ENCODE measurements at regions not wholly inside any gene's neighbourhood (a gene's known extent, or its start where the extent isn't known, plus 50 kb on each side); places are given as distances from the start of the nearest gene placed in this dataset.

- Histone ChIP-seq H3K9me3 (ENCODE audit: control insufficient read depth, insufficient read depth, low read length) (peaks cover 5% of the 10 kb centered on the region; the same call in 1 of the 2 replicates), H3K27ac (ENCODE audit: low read depth, low read length) (no peak overlapping the region), H3K27me3 (ENCODE audit: control insufficient read depth, insufficient read depth, low read length) (no peaks in the 10 kb centered on the region), H3K4me3 (ENCODE audit: low read depth, low read length) (no peak overlapping the region)
- POLR2A ChIA-PET, result no interaction called here
- TF ChIP-seq, protein P1, sequence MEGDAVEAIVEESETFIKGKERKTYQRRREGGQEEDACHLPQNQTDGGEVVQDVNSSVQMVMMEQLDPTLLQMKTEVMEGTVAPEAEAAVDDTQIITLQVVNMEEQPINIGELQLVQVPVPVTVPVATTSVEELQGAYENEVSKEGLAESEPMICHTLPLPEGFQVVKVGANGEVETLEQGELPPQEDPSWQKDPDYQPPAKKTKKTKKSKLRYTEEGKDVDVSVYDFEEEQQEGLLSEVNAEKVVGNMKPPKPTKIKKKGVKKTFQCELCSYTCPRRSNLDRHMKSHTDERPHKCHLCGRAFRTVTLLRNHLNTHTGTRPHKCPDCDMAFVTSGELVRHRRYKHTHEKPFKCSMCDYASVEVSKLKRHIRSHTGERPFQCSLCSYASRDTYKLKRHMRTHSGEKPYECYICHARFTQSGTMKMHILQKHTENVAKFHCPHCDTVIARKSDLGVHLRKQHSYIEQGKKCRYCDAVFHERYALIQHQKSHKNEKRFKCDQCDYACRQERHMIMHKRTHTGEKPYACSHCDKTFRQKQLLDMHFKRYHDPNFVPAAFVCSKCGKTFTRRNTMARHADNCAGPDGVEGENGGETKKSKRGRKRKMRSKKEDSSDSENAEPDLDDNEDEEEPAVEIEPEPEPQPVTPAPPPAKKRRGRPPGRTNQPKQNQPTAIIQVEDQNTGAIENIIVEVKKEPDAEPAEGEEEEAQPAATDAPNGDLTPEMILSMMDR (IDR thresholded peaks at IDR 0.05; ENCODE audit: low read depth, low read length), result no peak
- CTCF ChIA-PET, result no interaction called here
- no peak for DNase-seq (ENCODE audit: low read depth, low spot score)
Observed at GRCh38 chr2:79383681-79384080, 129.2 kb upstream of the CTNNA2 start.

- no peak for DNase-seq (ENCODE audit: low read depth, low spot score)
- Histone ChIP-seq H3K27me3 (ENCODE audit: control insufficient read depth, insufficient read depth, low read length) (no peaks in the 10 kb centered on the region), H3K9me3 (ENCODE audit: control insufficient read depth, insufficient read depth, low read length) (peaks cover 4% of the 10 kb centered on the region; the same call in 1 of the 2 replicates), H3K4me3 (ENCODE audit: low read depth, low read length) (no peak overlapping the region), H3K27ac (ENCODE audit: low read depth, low read length) (no peak overlapping the region)
- POLR2A ChIA-PET, result no interaction called here
- CTCF ChIA-PET, result no interaction called here
- TF ChIP-seq, protein P1 (IDR thresholded peaks at IDR 0.05; ENCODE audit: low read depth, low read length), result no peak
Observed at GRCh38 chr2:79375817-79376216, 137.0 kb upstream of the CTNNA2 start.

DNA sequence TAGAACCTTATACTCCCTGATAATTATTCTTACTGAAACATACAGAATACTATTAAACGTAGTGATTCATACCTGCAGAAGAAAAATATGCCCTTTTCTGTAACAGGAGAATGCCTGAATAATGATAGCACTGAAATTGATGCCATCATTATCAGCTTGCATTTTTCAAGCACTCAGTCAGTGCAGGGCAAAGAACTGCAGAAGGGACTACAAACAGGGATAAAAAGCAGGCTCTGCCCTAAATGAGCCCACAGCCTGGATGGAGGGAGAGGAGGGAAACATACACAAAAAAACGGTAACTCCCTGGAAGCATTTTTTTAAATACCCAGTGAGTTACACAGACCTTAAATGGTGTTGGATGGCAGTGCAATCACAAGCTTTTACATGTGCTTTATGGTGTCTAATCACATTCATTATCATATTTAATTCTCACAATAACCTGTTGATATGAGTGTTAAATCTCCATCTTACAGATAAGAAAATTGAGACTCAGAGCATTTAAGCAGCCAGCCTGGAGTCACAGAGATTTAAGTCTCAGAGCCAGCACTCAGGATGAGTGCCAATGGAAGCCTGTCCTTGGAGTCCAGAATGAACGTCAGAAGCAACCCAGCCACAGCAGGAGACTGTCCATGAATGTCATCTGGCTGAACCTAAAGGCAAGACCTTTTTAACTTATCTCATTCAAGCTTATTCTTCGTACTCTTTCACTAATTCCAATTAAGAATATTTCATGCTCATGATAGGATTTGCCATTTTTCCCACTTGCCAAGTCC is 139.3 kb upstream of the CTNNA2 start:
- Histone ChIP-seq H3K27me3 (ENCODE audit: control insufficient read depth, insufficient read depth, low read length) (no peaks in the 10 kb centered on the region), H3K9me3 (ENCODE audit: control insufficient read depth, insufficient read depth, low read length) (peaks cover 12% of the 10 kb centered on the region), H3K27ac (ENCODE audit: low read depth, low read length) (no peak overlapping the region), H3K4me3 (ENCODE audit: low read depth, low read length) (no peak overlapping the region)
- TF ChIP-seq, protein P1 (IDR thresholded peaks at IDR 0.05; ENCODE audit: low read depth, low read length), result no peak
- DNase-seq (ENCODE audit: low read depth, low spot score), result no peak
- ChIA-PET POLR2A (no interaction called here), CTCF (no interaction called here)

DNA sequence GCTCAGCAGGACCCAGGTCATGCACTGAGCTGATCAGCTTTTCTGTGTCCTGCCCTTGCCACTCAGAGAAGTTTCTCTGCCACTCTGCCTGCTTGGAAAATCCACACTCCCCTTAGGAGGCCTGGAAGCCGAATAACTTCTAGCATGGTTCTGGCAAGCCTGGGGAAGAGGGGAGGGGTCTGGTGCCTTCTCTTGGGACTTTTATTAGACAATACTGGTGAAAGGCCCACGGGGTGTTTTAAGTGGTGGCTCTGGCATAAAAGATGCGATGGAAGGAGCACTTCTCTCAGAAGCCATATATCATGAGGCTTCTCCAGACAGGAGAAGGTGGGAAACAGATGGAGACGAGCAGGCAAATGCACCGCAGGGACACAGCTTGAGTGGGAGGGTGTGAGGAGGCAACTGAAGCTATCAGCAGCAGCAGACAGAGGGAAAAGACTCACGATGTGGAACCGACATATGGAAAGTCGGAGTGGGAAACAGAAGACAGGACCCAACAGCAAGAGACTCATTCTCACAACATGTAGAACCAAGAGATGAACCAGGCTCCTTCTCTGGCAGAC is 141.8 kb upstream of the CTNNA2 start:
- peaks cover 12% of the 10 kb centered on the region for H3K9me3 ChIP-seq (ENCODE audit: control insufficient read depth, insufficient read depth, low read length)
- POLR2A ChIA-PET, result no interaction called here
- H3K27ac ChIP-seq (ENCODE audit: low read depth, low read length), result no peak overlapping the region
- TF ChIP-seq, protein P1 (IDR thresholded peaks at IDR 0.05; ENCODE audit: low read depth, low read length), result no peak
- DNase-seq (ENCODE audit: low read depth, low spot score), result no peak
- no peak overlapping the region for H3K4me3 ChIP-seq (ENCODE audit: low read depth, low read length)
- H3K27me3 ChIP-seq (ENCODE audit: control insufficient read depth, insufficient read depth, low read length), result no peaks in the 10 kb centered on the region
- CTCF ChIA-PET, result no interaction called here

- DNase-seq (ENCODE audit: low read depth, low spot score), result no peak
- no peaks in the 10 kb centered on the region for H3K27me3 ChIP-seq (ENCODE audit: control insufficient read depth, insufficient read depth, low read length)
- no peak overlapping the region for H3K27ac ChIP-seq (ENCODE audit: low read depth, low read length)
- no peak overlapping the region for H3K4me3 ChIP-seq (ENCODE audit: low read depth, low read length)
- ChIA-PET POLR2A (no interaction called here), CTCF (no interaction called here)
- peaks cover 16% of the 10 kb centered on the region for H3K9me3 ChIP-seq (ENCODE audit: control insufficient read depth, insufficient read depth, low read length)
- TF ChIP-seq, protein P1 (IDR thresholded peaks at IDR 0.05; ENCODE audit: low read depth, low read length), result no peak
Observed at GRCh38 chr2:79369127-79369526, 143.7 kb upstream of the CTNNA2 start.

Data from AG04450 (cell line).